ENCODE measurements at regions not wholly inside any gene's neighbourhood (a gene's known extent, or its start where the extent isn't known, plus 50 kb on each side); places are given as distances from the start of the nearest gene placed in this dataset.

DNA sequence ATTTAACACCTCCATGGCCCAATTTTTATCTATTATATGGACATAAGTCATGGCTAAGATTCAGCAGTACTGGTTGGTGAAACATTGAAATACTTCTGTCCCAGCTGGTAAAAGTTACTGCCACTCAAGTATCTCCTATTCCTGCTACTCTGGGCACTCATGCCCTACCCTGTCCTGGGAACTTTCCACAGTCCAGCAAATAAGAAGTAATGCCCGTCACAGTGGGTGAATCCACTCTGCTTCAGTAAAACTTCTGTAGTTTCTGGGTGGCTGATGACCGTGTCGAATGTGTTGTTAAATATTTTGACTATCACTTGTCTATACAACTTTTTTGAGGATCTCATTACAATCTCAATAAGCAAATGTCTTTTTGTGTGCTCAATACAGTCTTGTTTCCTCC lies 209.3 kb upstream of the IGF1 start:
- no peak for TF ChIP-seq SUZ12 (IDR thresholded peaks at IDR 0.05; ENCODE audit: extremely low read depth, insufficient read depth, insufficient read length)
- no peak for TF ChIP-seq YY1 (IDR thresholded peaks at IDR 0.05; ENCODE audit: insufficient read depth, insufficient read length)
- TF ChIP-seq ZNF274 (IDR thresholded peaks at IDR 0.05; ENCODE audit: low read depth, low read length), result no peak
